ENCODE measurements at regions not wholly inside any gene's neighbourhood (a gene's known extent, or its start where the extent isn't known, plus 50 kb on each side); places are given as distances from the start of the nearest gene placed in this dataset.

DNA sequence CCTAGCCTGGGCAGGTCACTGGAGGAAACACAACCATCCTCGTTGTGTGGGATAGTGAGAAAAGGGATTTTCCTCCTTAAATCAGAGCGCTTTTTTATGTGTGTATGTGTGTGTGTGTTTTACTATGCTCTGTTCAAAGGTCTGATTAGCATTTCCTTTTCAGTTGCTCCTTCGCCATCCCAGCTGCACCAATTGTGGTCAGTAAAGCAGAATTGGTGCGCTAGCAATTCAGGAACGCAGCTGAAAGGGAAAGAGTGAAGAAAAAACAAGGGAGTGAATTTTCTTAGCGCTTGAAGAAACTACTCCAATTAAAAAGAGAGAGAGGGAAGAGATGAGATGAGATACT, 173.3 kb upstream of the PARP11 start:
- no peak for DNase-seq

- DNase-seq = no peak
These were observed 172.7 kb upstream of the PARP11 start for GRCh38 chr12:4045786-4046494.

DNA sequence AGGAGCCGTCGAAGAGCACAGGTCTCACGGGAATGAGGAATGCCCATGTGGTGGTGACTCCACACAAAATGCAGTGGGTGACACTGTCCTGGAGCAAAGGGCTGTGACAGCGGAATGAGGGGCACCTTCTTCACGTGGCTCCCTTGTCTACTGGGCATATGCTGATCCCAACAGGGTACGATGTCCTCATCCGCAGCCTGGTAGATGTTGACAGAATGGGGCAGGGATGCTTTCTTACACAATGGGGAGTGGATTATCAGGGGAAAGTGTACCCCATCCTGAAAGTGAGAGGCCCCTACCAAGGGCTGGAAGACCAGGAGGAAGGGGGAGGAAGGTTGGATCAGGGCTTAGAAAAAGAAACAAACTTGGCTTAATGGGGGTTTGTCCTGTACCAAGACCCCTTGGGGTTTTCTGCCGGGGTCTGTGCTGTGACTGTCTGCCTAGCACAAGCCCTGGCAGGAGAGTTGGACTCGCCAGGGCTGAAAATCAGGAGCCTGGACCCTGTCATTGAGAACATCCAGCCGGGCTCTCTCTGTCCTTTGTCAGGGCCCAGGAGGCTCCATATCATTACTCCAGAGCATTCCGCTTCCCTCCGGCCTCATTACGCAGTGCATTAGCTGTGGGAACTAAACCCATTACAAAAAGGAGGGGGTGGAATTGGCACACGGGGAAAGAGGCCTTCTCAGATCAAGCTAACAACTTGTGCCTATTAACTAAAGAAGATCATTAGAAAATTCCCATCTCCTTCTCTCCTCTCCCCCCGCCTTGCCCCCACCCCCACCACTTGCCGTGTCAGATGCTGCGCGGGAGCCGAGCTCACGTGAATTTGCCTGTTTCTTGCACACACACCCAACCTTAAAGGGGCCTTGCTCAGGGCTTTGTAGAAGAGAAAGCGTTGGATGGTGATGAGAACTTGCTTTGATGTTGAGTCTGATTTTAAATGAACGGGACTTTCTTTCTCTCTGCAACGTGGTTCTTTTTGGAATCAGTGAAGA, 171.8 kb upstream of the PARP11 start:
- DNase-seq = no peak

DNA sequence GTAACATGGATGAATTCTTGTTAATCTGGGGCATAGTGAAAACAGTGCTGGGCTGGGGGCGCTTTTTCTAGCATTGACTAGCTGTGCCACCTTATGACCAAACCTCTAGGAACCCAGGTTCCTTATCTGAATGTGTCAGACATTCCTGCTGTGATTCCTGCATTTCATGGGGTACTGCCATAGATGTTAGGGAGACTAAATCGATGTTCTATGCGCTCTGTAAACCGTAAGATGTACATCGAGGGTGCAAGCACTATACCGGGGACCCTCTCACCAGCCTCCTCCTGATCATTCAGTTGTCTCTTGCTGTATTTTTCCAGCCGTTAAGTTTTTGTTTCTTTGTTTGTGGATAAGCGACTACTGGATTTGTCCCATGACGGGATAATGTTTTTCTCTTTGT, 170.9 kb upstream of the PARP11 start:
- DNase-seq = no peak

- no peak for DNase-seq
These were observed 168.1 kb upstream of the PARP11 start for GRCh38 chr12:4041187-4041885.

DNA sequence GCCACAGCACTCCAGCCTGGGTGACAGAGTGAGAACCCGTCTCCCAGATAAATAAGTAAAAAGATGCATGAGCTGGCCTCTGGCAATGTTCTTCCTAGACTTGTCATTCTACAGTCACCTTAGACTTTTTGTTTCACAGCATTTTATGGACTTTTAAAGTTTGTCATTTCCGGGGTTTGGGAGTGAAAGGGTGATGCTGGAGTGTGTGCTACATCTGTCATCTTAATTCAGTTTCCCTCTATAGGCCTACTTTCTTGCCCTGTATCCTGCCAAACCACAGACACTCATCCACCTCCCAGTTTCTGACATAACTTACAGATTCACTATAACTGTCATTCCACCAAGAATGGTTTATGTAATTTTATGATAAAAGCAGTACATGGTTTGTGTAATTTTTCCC, 166.7 kb upstream of the PARP11 start:
- DNase-seq = peak; percentile 22

DNA sequence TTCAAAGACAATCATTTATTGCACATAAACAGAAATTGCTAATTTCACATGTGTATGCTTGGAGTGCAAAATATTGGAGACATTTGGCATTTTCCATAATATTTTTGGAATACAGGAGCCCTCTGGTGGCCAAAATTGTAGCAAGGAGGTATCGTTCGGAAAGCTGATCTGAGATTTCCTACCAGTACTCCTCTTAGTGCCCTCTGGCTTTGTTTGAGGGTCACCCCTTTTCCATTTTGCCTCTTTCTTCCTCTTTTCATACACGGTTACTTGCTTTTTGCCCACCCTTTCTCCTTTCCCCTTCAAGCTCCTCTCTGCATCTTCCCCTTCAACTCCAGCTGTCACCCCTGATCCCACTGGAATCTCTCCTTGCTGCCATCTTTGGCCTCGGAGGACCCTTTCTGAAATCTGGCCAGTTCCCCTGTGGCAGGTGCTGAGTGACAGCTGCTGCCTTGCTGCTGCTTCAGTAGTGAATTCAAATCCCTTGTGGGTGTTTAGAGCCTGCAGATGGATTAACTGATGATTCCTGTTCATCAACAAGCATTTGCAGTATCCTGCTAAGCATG, 164.6 kb upstream of the PARP11 start:
- DNase-seq = peak; percentile 33

GRCh38 chr12:4036671-4037271, 163.6 kb upstream of the PARP11 start:
- no peak for DNase-seq

DNA sequence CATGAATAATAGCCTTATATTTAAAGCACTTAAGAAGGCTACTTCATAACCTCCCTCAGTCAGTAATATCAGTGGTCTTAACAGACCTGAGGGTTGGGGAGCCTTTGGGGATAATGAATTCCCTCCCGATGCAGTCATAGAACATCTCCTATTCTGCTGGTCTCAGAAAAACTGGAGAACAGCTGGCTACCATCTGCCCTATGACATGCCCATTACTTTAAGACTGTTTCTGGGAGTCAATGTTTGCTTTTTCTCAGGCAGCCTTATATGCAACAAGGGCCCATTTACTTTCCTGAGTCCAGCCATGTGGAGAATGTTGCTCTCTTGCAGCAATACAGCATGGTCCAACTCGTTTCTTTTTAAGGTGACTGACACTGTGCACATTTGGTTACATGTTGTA, 161.7 kb upstream of the PARP11 start:
- peak; percentile 28 for DNase-seq

DNA sequence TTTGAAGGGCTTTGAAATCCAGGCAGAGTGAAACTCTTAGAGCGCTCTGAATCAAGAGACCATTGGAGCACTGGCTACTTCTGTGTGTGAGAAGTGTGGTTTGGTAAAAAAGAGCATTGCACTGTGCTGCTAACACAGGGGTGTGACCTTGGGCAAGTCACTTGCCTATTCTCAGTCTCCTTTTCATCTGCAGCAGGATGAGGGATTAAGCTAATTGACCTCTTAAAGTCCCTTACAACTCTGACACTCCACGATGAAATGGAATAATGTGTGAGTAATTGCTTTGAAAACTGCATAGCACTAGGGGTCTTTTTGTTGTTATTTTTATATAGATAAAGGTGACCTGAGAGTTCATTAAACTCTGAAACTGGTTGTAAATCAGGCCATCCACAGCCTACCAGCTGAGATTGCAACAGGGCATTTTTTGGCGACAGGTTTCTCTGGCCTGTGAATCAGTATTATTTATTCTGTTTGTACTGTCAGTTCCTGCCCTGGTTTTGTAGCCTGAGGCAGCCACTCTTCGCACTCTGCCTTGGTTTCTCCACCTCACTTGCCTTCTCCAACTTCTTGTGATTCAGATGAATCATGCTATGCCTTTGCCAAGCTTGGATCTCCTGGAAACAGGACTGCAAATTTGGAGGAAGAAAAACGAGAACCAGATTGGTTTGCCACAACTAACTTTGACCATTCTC, 159.9 kb upstream of the PARP11 start:
- DNase-seq = no peak

GRCh38 chr12:4031703-4032291, 158.6 kb upstream of the PARP11 start:
- DNase-seq = no peak

GRCh38 chr12:4030929-4031702, 157.9 kb upstream of the PARP11 start:
- peak; percentile 98 for DNase-seq

- no peak for DNase-seq
These were observed 154.2 kb upstream of the PARP11 start for GRCh38 chr12:4027412-4027811.

GRCh38 chr12:4026517-4026916, 153.3 kb upstream of the PARP11 start:
- DNase-seq = no peak

DNA sequence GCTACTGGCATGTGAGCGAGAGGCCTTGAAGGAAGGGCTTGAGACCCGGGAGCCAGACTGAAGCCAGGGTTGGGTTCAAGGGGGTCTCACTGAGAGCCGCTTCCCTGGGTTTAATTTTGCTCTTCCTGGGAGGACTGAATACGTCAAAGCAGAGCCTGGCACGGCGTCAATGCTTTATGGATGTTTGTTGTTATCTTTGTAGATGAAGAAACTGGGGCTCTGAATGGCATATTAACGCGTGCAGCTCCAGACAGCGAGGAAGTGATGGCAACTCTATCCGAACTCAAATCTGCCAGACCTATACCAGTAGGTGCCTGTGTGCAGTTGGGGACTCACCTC, 152.8 kb upstream of the PARP11 start:
- no peak for DNase-seq

DNA sequence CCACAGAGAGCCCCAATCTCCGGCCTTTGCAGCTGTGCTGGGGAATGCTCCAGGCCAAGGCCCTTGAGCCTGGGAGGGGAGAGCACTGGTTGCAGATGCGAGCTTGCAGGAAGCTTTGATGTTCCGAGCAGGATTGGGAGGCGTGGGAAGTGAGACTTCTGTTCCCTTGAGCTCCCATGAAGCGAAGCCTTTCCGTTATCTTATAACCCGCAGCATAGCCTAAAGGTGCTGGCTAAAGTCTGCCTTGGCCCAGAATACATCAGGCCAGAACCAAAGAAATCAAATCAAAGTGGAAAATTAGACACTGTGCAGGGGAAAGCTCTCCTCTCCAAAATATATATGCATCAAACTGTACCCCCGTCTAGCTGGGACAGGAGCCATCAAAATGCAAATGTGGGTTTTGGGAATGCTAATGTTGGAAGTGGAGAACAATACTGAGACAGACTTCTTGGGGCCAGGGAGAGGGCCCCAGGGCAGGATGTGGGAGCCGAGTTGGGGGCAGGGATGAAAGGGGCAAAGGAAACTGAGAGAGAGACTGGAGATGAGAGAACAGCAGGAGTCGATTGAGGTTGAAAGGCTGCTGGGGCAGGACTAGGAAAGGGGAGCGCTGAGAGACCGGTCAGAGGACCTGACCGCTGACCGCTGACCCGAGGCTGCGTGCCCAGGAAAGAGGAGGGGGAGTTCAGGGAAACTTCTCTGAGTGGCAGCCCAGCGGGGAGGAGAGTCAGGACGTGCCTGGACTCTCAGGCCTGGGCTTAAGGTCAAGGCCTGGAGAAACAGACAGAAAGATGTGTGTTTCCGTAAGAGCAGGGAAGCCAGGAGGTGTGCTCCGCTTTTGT, 152.2 kb upstream of the PARP11 start:
- DNase-seq = no peak

DNA sequence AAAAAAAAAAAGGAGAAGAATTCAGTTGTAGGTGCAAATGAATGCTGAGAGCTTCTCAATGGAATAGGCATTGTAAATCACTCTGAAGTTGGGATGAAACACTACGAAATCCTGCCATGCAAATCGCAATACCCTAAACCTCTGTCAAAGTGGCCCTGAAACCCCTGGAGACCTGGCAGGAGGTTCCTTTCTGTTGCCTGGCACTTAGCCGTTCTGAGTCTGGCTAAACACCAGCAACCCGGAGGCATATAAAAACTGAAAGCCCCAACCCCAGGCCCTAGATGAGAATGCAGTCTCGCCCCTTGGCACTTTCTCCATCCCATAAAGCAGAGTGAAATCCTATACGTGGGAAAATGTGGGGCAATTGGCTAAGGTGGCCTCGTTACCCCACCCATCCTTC, 151.5 kb upstream of the PARP11 start:
- no peak for DNase-seq

DNA sequence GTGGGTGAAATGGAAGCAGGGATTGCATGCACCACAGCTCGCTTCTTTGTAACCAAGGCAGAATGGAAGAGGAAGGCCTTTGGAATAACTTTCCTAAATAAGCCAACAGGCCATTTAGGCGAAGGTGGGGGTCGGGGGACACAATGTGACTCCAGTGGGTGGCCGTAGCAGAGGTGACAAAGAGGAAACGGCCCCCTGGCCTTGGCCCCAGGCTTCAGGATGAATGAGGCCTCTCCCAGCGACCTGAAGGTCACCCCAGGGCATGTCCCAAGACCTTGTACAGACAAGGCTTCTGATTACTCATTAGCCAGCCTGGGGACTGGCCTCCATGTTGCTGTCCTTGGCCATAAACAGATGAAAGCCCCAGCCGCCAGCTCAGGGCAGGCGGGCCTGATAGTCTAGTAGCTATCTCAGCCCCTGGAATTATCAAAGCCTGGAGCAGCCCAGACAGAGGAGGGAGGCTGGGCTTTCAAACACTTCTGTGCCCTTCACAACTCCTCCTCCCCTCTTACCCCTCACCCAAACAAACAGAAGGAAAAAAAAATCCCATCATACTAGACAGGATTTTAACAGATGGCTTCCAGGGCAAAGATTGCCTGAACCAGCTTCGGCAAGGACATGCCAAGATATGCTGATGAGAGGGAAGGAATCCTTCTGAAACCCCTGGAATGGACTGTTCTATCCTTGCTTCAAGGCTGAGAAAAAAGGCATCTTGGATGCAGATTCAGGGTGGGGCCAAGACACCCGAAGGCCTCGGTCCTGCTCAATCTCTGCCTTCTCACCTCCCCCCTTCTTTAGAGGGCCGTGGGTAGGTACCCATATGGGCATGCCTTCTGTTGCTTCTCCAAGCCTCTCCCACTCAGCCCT, 142.3 kb upstream of the PARP11 start:
- DNase-seq = no peak

DNA sequence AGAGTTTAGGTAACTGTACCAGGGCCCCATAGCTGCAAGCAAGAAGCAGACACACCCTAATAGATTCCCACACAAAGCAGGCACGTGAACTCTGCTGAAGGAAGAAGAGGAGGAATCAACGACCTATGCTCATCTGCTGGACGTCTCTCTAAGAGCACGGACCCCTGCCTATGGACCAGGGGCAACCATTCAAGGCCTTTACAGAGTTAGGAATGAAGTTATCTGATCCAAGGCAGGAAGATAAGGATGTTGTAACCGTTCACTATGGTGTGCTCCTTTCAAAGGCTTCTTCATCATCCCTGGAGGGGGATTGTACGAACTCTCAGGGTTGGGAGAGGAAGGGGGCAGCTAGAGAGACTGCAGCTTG, 141.6 kb upstream of the PARP11 start:
- DNase-seq = no peak
